MM.1S (cell line): ENCODE measurements at regions not wholly inside any gene's neighbourhood (a gene's known extent, or its start where the extent isn't known, plus 50 kb on each side); places are given as distances from the start of the nearest gene placed in this dataset.

Experiments used
- EZH2phosphoT487 ChIP-seq: fragments of 300-600 bp; sonication (generic); IDR thresholded peaks from 2 replicates; pipeline ENCODE4 v1.6.1; 2018; ENCODE audit warnings: antibody characterized with exemption, low read length
- TF ChIP-seq, protein P1 (sequence below): fragments of 300-600 bp; sonication (generic); IDR thresholded peaks from 2 replicates; pipeline ENCODE4 v1.5.1; 2016; ENCODE audit warnings: antibody characterized with exemption, low read length, mixed read lengths

DNA sequence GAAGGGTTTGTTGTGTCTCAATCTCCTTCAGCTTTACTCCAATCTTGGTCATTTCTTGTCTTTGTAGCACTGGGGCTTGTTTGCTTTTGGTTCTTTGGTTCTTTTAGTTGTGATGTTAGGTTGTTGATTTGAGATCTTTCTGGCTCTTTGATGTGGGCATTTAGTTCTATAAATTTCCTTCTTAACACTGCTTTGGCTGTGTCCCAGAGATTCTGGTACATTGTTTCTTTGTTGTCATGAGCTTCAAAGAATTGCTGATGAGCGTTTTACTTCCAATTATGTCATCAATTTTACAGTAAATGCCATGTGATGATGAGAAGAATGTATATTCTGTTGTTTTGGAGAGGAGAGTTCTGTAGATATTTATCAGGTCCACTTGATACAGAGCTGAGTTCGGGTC, 353.3 kb downstream of the MAN2A1 start:
- TF ChIP-seq EZH2phosphoT487, result no peak
- TF ChIP-seq, protein P1, sequence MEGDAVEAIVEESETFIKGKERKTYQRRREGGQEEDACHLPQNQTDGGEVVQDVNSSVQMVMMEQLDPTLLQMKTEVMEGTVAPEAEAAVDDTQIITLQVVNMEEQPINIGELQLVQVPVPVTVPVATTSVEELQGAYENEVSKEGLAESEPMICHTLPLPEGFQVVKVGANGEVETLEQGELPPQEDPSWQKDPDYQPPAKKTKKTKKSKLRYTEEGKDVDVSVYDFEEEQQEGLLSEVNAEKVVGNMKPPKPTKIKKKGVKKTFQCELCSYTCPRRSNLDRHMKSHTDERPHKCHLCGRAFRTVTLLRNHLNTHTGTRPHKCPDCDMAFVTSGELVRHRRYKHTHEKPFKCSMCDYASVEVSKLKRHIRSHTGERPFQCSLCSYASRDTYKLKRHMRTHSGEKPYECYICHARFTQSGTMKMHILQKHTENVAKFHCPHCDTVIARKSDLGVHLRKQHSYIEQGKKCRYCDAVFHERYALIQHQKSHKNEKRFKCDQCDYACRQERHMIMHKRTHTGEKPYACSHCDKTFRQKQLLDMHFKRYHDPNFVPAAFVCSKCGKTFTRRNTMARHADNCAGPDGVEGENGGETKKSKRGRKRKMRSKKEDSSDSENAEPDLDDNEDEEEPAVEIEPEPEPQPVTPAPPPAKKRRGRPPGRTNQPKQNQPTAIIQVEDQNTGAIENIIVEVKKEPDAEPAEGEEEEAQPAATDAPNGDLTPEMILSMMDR, result no peak
